ENCODE measurements at regions not wholly inside any gene's neighbourhood (a gene's known extent, or its start where the extent isn't known, plus 50 kb on each side); places are given as distances from the start of the nearest gene placed in this dataset.
A peak's percentile ranks its signal among the peaks of the same experiment; 100 is the strongest.

- TF ChIP-seq CTCF (IDR thresholded peaks at IDR 0.05) (no peak), POLR2A (IDR thresholded peaks at IDR 0.05) (peak in 1 of 2 donors; percentile 42)
Observed at GRCh38 chr12:127987199-127987901, 279.6 kb upstream of the TMEM132C start.

All from adrenal gland (tissue), 5 donors.